H1 (cell line): ENCODE measurements at regions not wholly inside any gene's neighbourhood (a gene's known extent, or its start where the extent isn't known, plus 50 kb on each side); places are given as distances from the start of the nearest gene placed in this dataset.

ENCODE experiments used
- BCL11A ChIP-seq, 2 experiments: IDR thresholded peaks; one replicate each; pipeline ENCODE4 v1.6.1; 2011; ENCODE audit warnings: low read depth in 2 of 2, low read length in 2 of 2, mild to moderate bottlenecking in 2 of 2
- CHD1 ChIP-seq: IDR thresholded peaks from 2 replicates; pipeline ENCODE4 v1.6.1; 2012; ENCODE audit warnings: low read depth, low read length, improper control_type of control experiment
- CREB1 ChIP-seq: IDR thresholded peaks from 2 replicates; pipeline ENCODE4 v1.6.1; 2012; ENCODE audit warnings: inconsistent platforms
- KDM4A ChIP-seq: IDR thresholded peaks from one replicate; pipeline ENCODE4 v1.7.1; 2012; ENCODE audit warnings: low read depth, mild to moderate bottlenecking, moderate library complexity, low read length, inconsistent platforms; ENCODE audit not compliant: severe bottlenecking
- NANOG ChIP-seq: IDR thresholded peaks from 2 replicates; pipeline ENCODE4 v1.6.1; 2011; ENCODE audit warnings: low read length, low read depth, mild to moderate bottlenecking, inconsistent platforms; ENCODE audit not compliant: insufficient read depth, poor library complexity, severe bottlenecking
- PHF8 ChIP-seq: fragments of 200-600 bp; sonication (generic); conservative IDR thresholded peaks from 2 replicates; pipeline ENCODE4 v1.7.1; 2012; ENCODE audit warnings: low read depth, mild to moderate bottlenecking, inconsistent platforms, low read length, moderate library complexity
- SIN3A ChIP-seq, 2 experiments: IDR thresholded peaks in 1 of 2; conservative IDR thresholded peaks in 1 of 2; 2 replicates each; pipeline ENCODE4 v1.6.1; 2011 to 2012; ENCODE audit warnings: low read length in 2 of 2, improper control_type of control experiment in 1 of 2, low read depth in 1 of 2, mild to moderate bottlenecking in 1 of 2
- TAF1 ChIP-seq: IDR thresholded peaks from 2 replicates; pipeline ENCODE4 v1.6.1; 2011; ENCODE audit warnings: mild to moderate bottlenecking, low read depth, low read length
- TAF7 ChIP-seq: optimal IDR thresholded peaks from 2 replicates; pipeline ENCODE3; 2011; ENCODE audit warnings: low read depth, mild to moderate bottlenecking, inconsistent platforms, low read length, moderate library complexity, borderline replicate concordance
- TF ChIP-seq, protein P1 (sequence below): IDR thresholded peaks from 2 replicates; pipeline ENCODE4 v1.6.1; 2011; ENCODE audit warnings: low read length, improper control_type of control experiment
- TF ChIP-seq, protein P2 (sequence below): IDR thresholded peaks from 2 replicates; pipeline ENCODE4 v1.6.1; 2012; ENCODE audit warnings: inconsistent platforms
- TF ChIP-seq, protein P3 (sequence below): IDR thresholded peaks from 2 replicates; pipeline ENCODE4 v1.6.1; 2012; ENCODE audit warnings: inconsistent platforms

DNA sequence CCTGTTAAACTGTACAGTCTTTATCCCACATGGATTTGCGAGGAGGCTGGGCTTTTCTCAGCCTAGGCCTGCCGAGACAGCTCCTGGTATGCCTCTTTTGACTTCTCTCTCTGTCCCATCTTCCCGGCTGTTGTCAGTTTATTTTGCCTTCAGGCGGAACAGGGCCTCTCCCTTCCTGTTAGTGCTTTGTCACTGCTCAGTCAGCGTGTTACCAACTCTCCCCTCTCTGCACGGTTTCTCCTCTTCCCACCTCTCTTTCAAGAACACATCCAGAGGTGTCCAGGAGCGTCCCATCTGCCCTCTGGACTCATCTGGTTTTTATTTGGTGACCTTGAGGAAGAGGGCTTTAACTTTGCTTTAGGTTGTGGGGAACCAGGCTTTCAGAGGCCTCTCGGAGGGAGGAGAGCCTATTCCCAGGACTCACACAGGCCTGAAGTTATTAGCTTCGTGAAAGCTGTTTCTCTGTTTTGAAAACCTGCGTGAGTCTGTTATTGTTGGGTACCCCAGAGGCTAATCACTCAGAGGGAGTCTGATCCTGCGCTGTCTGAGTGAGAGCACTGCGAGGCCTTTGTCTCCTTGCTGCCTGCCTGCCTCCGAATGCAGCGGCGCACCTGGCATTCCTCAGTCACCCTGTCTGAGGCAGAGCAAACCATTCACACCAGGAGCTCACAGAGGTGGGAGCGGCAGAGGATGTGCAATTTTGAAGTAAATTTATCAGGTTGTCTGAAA is 234.4 kb upstream of the MPDZ start (continued):
- TF ChIP-seq CREB1 (no peak), CHD1 (no peak), BCL11A (IDR thresholded peaks at IDR 0.05; ENCODE audit: low read depth in 2 of 2, low read length in 2 of 2) (no peak), SIN3A (conservative IDR thresholded peaks at IDR 0.05 in 1 of 2, IDR thresholded peaks at IDR 0.05 in 1 of 2; ENCODE audit: low read depth in 1 of 2, low read length in 2 of 2) (no peak), NANOG (no peak), PHF8 (no peak), TAF7 (no peak), TAF1 (0 out of 2 replicates have a peak, but pooled peaks have one; percentile 38), KDM4A (no peak)
- TF ChIP-seq, protein P1, sequence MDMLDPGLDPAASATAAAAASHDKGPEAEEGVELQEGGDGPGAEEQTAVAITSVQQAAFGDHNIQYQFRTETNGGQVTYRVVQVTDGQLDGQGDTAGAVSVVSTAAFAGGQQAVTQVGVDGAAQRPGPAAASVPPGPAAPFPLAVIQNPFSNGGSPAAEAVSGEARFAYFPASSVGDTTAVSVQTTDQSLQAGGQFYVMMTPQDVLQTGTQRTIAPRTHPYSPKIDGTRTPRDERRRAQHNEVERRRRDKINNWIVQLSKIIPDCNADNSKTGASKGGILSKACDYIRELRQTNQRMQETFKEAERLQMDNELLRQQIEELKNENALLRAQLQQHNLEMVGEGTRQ, result no peak
- TF ChIP-seq, protein P2, sequence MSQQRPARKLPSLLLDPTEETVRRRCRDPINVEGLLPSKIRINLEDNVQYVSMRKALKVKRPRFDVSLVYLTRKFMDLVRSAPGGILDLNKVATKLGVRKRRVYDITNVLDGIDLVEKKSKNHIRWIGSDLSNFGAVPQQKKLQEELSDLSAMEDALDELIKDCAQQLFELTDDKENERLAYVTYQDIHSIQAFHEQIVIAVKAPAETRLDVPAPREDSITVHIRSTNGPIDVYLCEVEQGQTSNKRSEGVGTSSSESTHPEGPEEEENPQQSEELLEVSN, result peak; percentile 36; the same call in 1 of the 2 replicates
- TF ChIP-seq, protein P3, sequence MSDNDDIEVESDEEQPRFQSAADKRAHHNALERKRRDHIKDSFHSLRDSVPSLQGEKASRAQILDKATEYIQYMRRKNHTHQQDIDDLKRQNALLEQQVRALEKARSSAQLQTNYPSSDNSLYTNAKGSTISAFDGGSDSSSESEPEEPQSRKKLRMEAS, result peak; percentile 78
